GM23248 (cell line): ENCODE measurements at regions not wholly inside any gene's neighbourhood (a gene's known extent, or its start where the extent isn't known, plus 50 kb on each side); places are given as distances from the start of the nearest gene placed in this dataset.

Experiments
- DNase-seq: peaks from one replicate; pipeline ENCODE4 v3.0.0-alpha.2; 2015
- H2AFZ ChIP-seq: fragments of 200-600 bp; sonication (generic); 2 replicates; pipeline ENCODE4 v1.6.1; 2016; ENCODE audit warnings: antibody characterized with exemption
- H3F3A ChIP-seq: fragments of 200-600 bp; sonication (generic); 2 replicates; pipeline ENCODE4 v1.6.1; 2016; ENCODE audit warnings: mild to moderate bottlenecking, antibody characterized with exemption, mixed run types; ENCODE audit not compliant: insufficient read depth
- H3K27ac ChIP-seq: fragments of 200-600 bp; sonication (generic); 2 replicates; pipeline ENCODE4 v1.5.1; 2016; ENCODE audit warnings: mild to moderate bottlenecking
- H3K27me3 ChIP-seq: fragments of 200-600 bp; sonication (generic); replicated peaks from 2 replicates; pipeline ENCODE4 v1.6.1; 2016; ENCODE audit warnings: mild to moderate bottlenecking; ENCODE audit not compliant: insufficient read depth
- H3K36me3 ChIP-seq: fragments of 200-600 bp; sonication (generic); 2 replicates; pipeline ENCODE4 v1.6.1; 2016; ENCODE audit warnings: low read depth, mild to moderate bottlenecking
- H3K4me1 ChIP-seq: fragments of 200-600 bp; sonication (generic); 2 replicates; pipeline ENCODE4 v1.6.1; 2016; ENCODE audit warnings: mild to moderate bottlenecking; ENCODE audit not compliant: insufficient read depth
- H3K4me2 ChIP-seq: fragments of 200-600 bp; sonication (generic); one replicate; pipeline ENCODE4 v1.6.1; 2016; ENCODE audit warnings: mild to moderate bottlenecking; ENCODE audit not compliant: unreplicated experiment
- H3K4me3 ChIP-seq: fragments of 200-600 bp; sonication (generic); 2 replicates; pipeline ENCODE4 v1.5.1; 2016; ENCODE audit warnings: mild to moderate bottlenecking
- H3K79me2 ChIP-seq: fragments of 200-600 bp; sonication (generic); 2 replicates; pipeline ENCODE4 v1.6.1; 2016; ENCODE audit warnings: mild to moderate bottlenecking; ENCODE audit not compliant: insufficient read depth
- H3K9ac ChIP-seq: fragments of 200-600 bp; sonication (generic); 2 replicates; pipeline ENCODE4 v1.6.1; 2016; ENCODE audit warnings: mild to moderate bottlenecking
- H3K9me2 ChIP-seq: fragments of 200-600 bp; sonication (generic); 2 replicates; pipeline ENCODE4 v1.6.1; 2016; ENCODE audit warnings: mixed run types, mild to moderate bottlenecking, moderate library complexity; ENCODE audit not compliant: insufficient read depth
- H3K9me3 ChIP-seq: fragments of 200-600 bp; sonication (generic); one replicate; pipeline ENCODE4 v1.6.1; 2017; ENCODE audit warnings: low read depth
- H4K20me1 ChIP-seq: fragments of 200-600 bp; sonication (generic); 2 replicates; pipeline ENCODE4 v1.6.0; 2016; ENCODE audit not compliant: insufficient read depth
- EZH2 ChIP-seq: fragments of 200-600 bp; sonication (generic); IDR thresholded peaks from 2 replicates; pipeline ENCODE4 v1.6.1; 2018; ENCODE audit warnings: antibody characterized with exemption, mild to moderate bottlenecking; ENCODE audit not compliant: insufficient read depth, poor library complexity, severe bottlenecking
- EZH2phosphoT487 ChIP-seq: fragments of 200-600 bp; sonication (generic); IDR thresholded peaks from 2 replicates; pipeline ENCODE4 v1.6.1; 2018; ENCODE audit warnings: antibody characterized with exemption, moderate library complexity, mild to moderate bottlenecking, low read depth; ENCODE audit not compliant: insufficient read depth
- WGBS, 2 experiments: methylation state at CpG; one replicate each; pipeline ENCODE4 v1.1.6; 2015 to 2017; ENCODE audit warnings: low lambda C conversion rate in 2 of 2, low coverage in 1 of 2; ENCODE audit errors: missing lambda C conversion rate in 2 of 2; 5-methylcytosine and 5-hydroxymethylcytosine counted together
- in situ Hi-C: fragments of 300-500 bp; cut with MboI; formaldehyde crosslinking; loops from 2 replicates; pipeline ENCODE4 v1.15.0; 2020

DNA sequence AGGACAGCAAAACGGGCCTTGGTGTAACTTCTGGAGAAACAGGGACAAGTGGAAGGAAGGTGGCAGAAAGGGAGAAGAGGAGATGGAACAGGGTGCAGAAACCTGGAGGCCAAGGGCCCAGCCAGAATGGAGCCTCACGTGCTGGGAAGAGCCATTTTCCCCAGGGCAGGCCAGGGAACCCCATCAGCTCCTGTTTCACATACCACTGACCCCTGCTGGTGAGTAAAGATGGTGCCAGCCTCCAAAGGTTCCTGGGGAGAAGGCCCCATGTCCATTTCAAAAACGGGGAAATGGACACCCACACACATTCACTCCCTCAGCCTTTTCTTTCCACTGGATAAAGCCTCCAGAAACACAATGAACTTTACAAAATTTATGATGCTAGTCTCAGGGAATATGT, 57.6 kb upstream of the JUN start:
- H2AFZ ChIP-seq = no peak overlapping the region
- peaks cover 21% of the 10 kb centered on the region for H3K4me1 ChIP-seq
- 95 to 100% methylated on average over 3 of the region's 3 CpGs for WGBS, 2 experiments
- no peak overlapping the region for H3K9ac ChIP-seq
- H3K36me3 ChIP-seq = no peaks in the 10 kb centered on the region
- H3K79me2 ChIP-seq = no peaks in the 10 kb centered on the region
- H4K20me1 ChIP-seq = no peaks in the 10 kb centered on the region
- in situ Hi-C loops = no loop called here
- no peak overlapping the region for H3K27ac ChIP-seq
- H3K4me3 ChIP-seq = no peak overlapping the region
- H3K4me2 ChIP-seq = no peak overlapping the region
- H3F3A ChIP-seq = peaks cover 17% of the 10 kb centered on the region; the same call in 1 of the 2 replicates
- TF ChIP-seq EZH2phosphoT487 (no peak), EZH2 (no peak)
- H3K27me3 ChIP-seq = no peaks in the 10 kb centered on the region
- no peaks in the 10 kb centered on the region for H3K9me2 ChIP-seq
- DNase-seq = no peak
- no peaks in the 10 kb centered on the region for H3K9me3 ChIP-seq

DNA sequence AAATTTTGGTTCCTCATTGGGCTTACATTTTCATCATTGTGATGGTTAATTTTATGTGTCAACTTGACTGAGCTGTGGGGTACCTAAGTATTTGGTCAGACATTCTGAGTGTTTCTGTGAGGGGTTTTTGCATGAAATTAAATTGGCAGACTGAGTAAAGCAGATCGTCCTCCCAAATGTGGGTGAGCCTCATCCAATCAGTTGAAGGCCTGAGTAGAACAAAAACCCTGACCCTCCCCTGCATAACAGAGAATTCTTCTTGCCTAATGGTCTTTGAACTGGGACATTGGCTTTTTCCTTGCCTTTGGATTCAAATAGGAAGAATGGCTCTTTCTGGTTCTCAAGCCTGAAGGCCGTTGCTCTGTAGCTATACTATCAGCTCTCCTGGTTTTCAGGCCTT, 59.1 kb upstream of the JUN start:
- H3F3A ChIP-seq = peaks cover 17% of the 10 kb centered on the region; the same call in 1 of the 2 replicates
- TF ChIP-seq EZH2 (no peak), EZH2phosphoT487 (no peak)
- H3K4me1 ChIP-seq = peaks cover 24% of the 10 kb centered on the region
- H3K9me2 ChIP-seq = no peaks in the 10 kb centered on the region
- in situ Hi-C loops = no loop called here
- no peaks in the 10 kb centered on the region for H4K20me1 ChIP-seq
- no peaks in the 10 kb centered on the region for H3K9me3 ChIP-seq
- no peaks in the 10 kb centered on the region for H3K36me3 ChIP-seq
- H2AFZ ChIP-seq = no peak overlapping the region
- no peak overlapping the region for H3K4me2 ChIP-seq
- 96 to 97% methylated on average over 2 of the region's 2 CpGs for WGBS, 2 experiments
- no peak overlapping the region for H3K4me3 ChIP-seq
- no peak for DNase-seq
- H3K9ac ChIP-seq = no peak overlapping the region
- no peak overlapping the region for H3K27ac ChIP-seq
- no peaks in the 10 kb centered on the region for H3K79me2 ChIP-seq
- no peaks in the 10 kb centered on the region for H3K27me3 ChIP-seq

GRCh38 chr1:58844176-58844575, 60.3 kb upstream of the JUN start:
- peak; percentile 56 for DNase-seq
- Histone ChIP-seq H3K4me1 (peaks cover 32% of the 10 kb centered on the region), H3K4me3 (no peak overlapping the region), H3F3A (peaks cover 25% of the 10 kb centered on the region), H3K9ac (no peak overlapping the region), H3K36me3 (no peaks in the 10 kb centered on the region), H3K9me2 (no peaks in the 10 kb centered on the region), H3K9me3 (no peaks in the 10 kb centered on the region), H3K4me2 (no peak overlapping the region), H4K20me1 (no peaks in the 10 kb centered on the region), H3K27ac (no peak overlapping the region), H3K79me2 (no peaks in the 10 kb centered on the region), H2AFZ (no peak overlapping the region), H3K27me3 (no peaks in the 10 kb centered on the region)
- TF ChIP-seq EZH2phosphoT487 = no peak
- no peak for TF ChIP-seq EZH2
- in situ Hi-C loops = no loop called here
- 90 to 95% methylated on average over 1 of the region's 1 CpG for WGBS, 2 experiments

DNA sequence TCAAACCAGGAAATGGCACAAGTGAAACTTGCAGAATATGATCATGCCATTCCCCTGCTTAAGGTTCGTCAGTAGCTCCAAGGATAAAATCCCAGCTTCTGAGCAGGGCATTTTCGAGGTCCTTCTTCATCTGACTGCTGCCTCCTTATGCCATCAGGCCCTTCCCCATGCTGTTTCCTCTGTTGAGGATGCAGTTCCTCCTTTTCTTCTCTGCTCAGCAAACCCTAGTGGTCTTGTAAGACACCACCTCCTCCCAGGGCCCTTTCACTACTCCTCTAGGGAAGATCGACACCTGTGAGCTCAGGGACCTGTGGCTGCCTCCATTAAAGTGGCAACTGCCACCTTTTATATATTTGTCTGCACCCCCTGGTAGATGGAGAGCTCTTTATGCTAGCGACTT, 62.1 kb upstream of the JUN start:
- in situ Hi-C loops = no loop called here
- no peaks in the 10 kb centered on the region for H3K79me2 ChIP-seq
- DNase-seq = no peak

DNA sequence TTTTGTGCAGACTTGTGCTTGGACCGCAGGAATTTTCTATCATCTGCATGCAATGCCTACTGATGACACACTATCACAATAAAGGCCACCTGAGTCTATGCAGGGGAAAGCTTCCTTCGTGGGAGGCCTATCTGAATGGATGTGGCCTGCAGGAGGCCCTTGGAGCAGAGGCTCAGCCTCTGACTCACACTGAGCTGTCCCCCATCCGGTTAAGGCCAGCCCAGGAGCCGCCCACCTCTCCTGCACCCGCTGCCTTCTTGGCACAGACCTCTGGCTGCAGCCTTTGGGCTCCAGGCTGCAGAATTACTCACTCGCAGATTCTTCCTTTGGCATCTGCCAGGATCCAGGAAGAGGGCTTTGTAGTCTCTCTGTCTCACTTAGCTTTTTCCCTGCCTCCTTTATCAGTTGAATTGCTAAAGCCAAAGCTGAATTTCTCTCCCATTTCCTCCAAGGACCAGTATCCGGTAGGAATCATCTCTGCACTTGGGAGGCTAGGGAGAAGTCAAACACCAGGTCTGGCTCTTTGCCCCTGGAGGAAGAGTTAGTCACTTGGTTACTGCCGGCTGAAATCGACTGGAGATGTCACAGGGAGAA, 65.1 kb upstream of the JUN start:
- Histone ChIP-seq H3F3A (peaks cover 35% of the 10 kb centered on the region), H3K4me3 (peak overlapping the region; percentile 34; the same call in 1 of the 2 replicates), H3K79me2 (no peaks in the 10 kb centered on the region), H3K9me3 (no peaks in the 10 kb centered on the region), H4K20me1 (no peaks in the 10 kb centered on the region), H3K27ac (peak overlapping the region; percentile 87), H3K9ac (peak overlapping the region; percentile 63), H3K4me1 (peaks cover 39% of the 10 kb centered on the region), H3K9me2 (no peaks in the 10 kb centered on the region), H3K4me2 (peak overlapping the region; percentile 72), H3K27me3 (no peaks in the 10 kb centered on the region), H2AFZ (peak overlapping the region; percentile 16), H3K36me3 (no peaks in the 10 kb centered on the region)
- no peak for TF ChIP-seq EZH2
- no peak for TF ChIP-seq EZH2phosphoT487
- WGBS, 2 experiments = 0 to 1% methylated on average over 9 of the region's 9 CpGs
- in situ Hi-C loops = no loop called here
- DNase-seq = peak; percentile 99

More for the DNA sequence above, 62.1 kb upstream of the JUN start:
- Histone ChIP-seq H3K27me3 (no peaks in the 10 kb centered on the region), H3K9me2 (no peaks in the 10 kb centered on the region), H3K36me3 (no peaks in the 10 kb centered on the region), H3K9me3 (no peaks in the 10 kb centered on the region), H3K4me2 (no peak overlapping the region), H3K4me3 (no peak overlapping the region), H3K9ac (no peak overlapping the region), H2AFZ (no peak overlapping the region), H3K4me1 (peaks cover 35% of the 10 kb centered on the region), H3F3A (peaks cover 28% of the 10 kb centered on the region), H3K27ac (no peak overlapping the region), H4K20me1 (no peaks in the 10 kb centered on the region)
- WGBS, 2 experiments = 97 to 99% methylated on average over 4 of the region's 4 CpGs
- TF ChIP-seq EZH2phosphoT487 (no peak), EZH2 (no peak)
